GM23338 (cell line): ENCODE measurements at regions not wholly inside any gene's neighbourhood (a gene's known extent, or its start where the extent isn't known, plus 50 kb on each side); places are given as distances from the start of the nearest gene placed in this dataset.

Source experiments
- ATAC-seq: fragments of 200-7000 bp; cut with Tn5 transposase; 3 replicates; pipeline ENCODE4 v1.9.1; 2020
- DNase-seq: peaks from one replicate; pipeline ENCODE4 v3.0.0-alpha.2; 2015; ENCODE audit warnings: low spot score
- H2AFZ ChIP-seq: fragments of 200-600 bp; sonication (generic); 2 replicates; pipeline ENCODE4 v1.8.0; 2016; ENCODE audit warnings: antibody characterized with exemption, mild to moderate bottlenecking, moderate library complexity
- H3F3A ChIP-seq: fragments of 200-600 bp; sonication (generic); replicated peaks from 2 replicates; pipeline ENCODE4 v1.8.0; 2017; ENCODE audit warnings: antibody characterized with exemption, mixed run types, low read depth
- H3K27ac ChIP-seq: fragments of 200-600 bp; sonication (generic); 2 replicates; pipeline ENCODE4 v1.6.1; 2016; ENCODE audit warnings: low read depth
- H3K27me3 ChIP-seq: fragments of 200-600 bp; sonication (generic); 2 replicates; pipeline ENCODE4 v1.8.0; 2016; ENCODE audit warnings: mild to moderate bottlenecking, mixed run types, moderate library complexity; ENCODE audit not compliant: insufficient read depth
- H3K36me3 ChIP-seq: fragments of 200-600 bp; sonication (generic); 2 replicates; pipeline ENCODE4 v1.8.0; 2016; ENCODE audit warnings: mild to moderate bottlenecking; ENCODE audit not compliant: insufficient read depth
- H3K4me1 ChIP-seq: fragments of 200-600 bp; sonication (generic); 2 replicates; pipeline ENCODE4 v1.8.0; 2016; ENCODE audit warnings: mild to moderate bottlenecking, moderate library complexity; ENCODE audit not compliant: insufficient read depth
- H3K4me2 ChIP-seq: fragments of 200-600 bp; sonication (generic); 2 replicates; pipeline ENCODE4 v1.7.1; 2017; ENCODE audit warnings: mixed run types
- H3K4me3 ChIP-seq: fragments of 200-600 bp; sonication (generic); 2 replicates; pipeline ENCODE4 v1.6.1; 2016; ENCODE audit warnings: mixed run types
- H3K79me2 ChIP-seq: fragments of 200-600 bp; sonication (generic); replicated peaks from 2 replicates; pipeline ENCODE4 v1.8.0; 2017; ENCODE audit warnings: mild to moderate bottlenecking; ENCODE audit not compliant: insufficient read depth
- H3K9me2 ChIP-seq: fragments of 200-600 bp; sonication (generic); 2 replicates; pipeline ENCODE4 v1.8.0; 2017; ENCODE audit not compliant: insufficient read depth
- H4K20me1 ChIP-seq: fragments of 200-600 bp; sonication (generic); replicated peaks from 2 replicates; pipeline ENCODE4 v1.8.0; 2017; ENCODE audit warnings: mild to moderate bottlenecking; ENCODE audit not compliant: insufficient read depth
- H3K27ac Mint-ChIP-seq: 2 replicates; pipeline ENCODE4 v1.8.0; 2020; ENCODE audit warnings: inconsistent platforms, mild to moderate bottlenecking, moderate library complexity, mixed read lengths
- H3K27me3 Mint-ChIP-seq: 3 replicates; pipeline ENCODE4 v1.8.0; 2022; ENCODE audit warnings: low read depth, mild to moderate bottlenecking, moderate library complexity, mixed read lengths, inconsistent platforms; ENCODE audit not compliant: insufficient read depth, poor library complexity
- H3K36me3 Mint-ChIP-seq: 3 replicates; pipeline ENCODE4 v1.8.0; 2021; ENCODE audit warnings: low read depth, mild to moderate bottlenecking, inconsistent platforms, moderate library complexity, mixed read lengths
- H3K4me1 Mint-ChIP-seq: 3 replicates; pipeline ENCODE4 v1.8.0; 2020; ENCODE audit warnings: mild to moderate bottlenecking, inconsistent platforms, mixed read lengths
- H3K4me3 Mint-ChIP-seq: 3 replicates; pipeline ENCODE4 v1.8.0; 2021; ENCODE audit warnings: moderate library complexity, mild to moderate bottlenecking, inconsistent platforms, mixed read lengths
- H3K9me3 Mint-ChIP-seq: 3 replicates; pipeline ENCODE4 v1.8.0; 2020; ENCODE audit warnings: moderate library complexity, mild to moderate bottlenecking, inconsistent platforms, mixed read lengths
- CREB1 ChIP-seq: fragments of 250-450 bp; sonication (Bioruptor Pico); IDR thresholded peaks from 2 replicates; pipeline ENCODE4 v1.5.0; 2020; ENCODE audit warnings: low read depth, mild to moderate bottlenecking, moderate library complexity
- ETS1 ChIP-seq: IDR thresholded peaks from 2 replicates; pipeline ENCODE4 v1.6.1; 2016; ENCODE audit warnings: antibody characterized with exemption
- EZH2 ChIP-seq: fragments of 200-600 bp; sonication (generic); IDR thresholded peaks from one replicate; pipeline ENCODE4 v1.8.0; 2017; ENCODE audit warnings: antibody characterized with exemption, mild to moderate bottlenecking, low read depth; ENCODE audit not compliant: unreplicated experiment
- JUNB ChIP-seq: IDR thresholded peaks from one replicate; pipeline ENCODE4 v1.6.1; 2016; ENCODE audit warnings: antibody characterized with exemption; ENCODE audit not compliant: unreplicated experiment
- NANOG ChIP-seq: IDR thresholded peaks from 2 replicates; pipeline ENCODE4 v1.6.1; 2016; ENCODE audit warnings: antibody characterized with exemption, borderline replicate concordance
- POLR2AphosphoS5 ChIP-seq: IDR thresholded peaks from 2 replicates; pipeline ENCODE4 v1.6.1; 2016; ENCODE audit warnings: antibody characterized with exemption, low read depth
- STAT1 ChIP-seq: IDR thresholded peaks from one replicate; pipeline ENCODE4 v1.6.1; 2016; ENCODE audit warnings: antibody characterized with exemption; ENCODE audit not compliant: unreplicated experiment
- ZNF114 ChIP-seq: fragments of 250-450 bp; sonication (Bioruptor Pico); IDR thresholded peaks from 2 replicates; pipeline ENCODE4 v1.5.0; 2020; ENCODE audit warnings: mild to moderate bottlenecking, moderate library complexity
- ZNF331 ChIP-seq: fragments of 250-450 bp; sonication (Bioruptor Pico); IDR thresholded peaks from 2 replicates; pipeline ENCODE4 v1.5.0; 2020; ENCODE audit warnings: low read depth, mild to moderate bottlenecking, moderate library complexity
- ZNF462 ChIP-seq: fragments of 250-450 bp; sonication (Bioruptor Pico); IDR thresholded peaks from 2 replicates; pipeline ENCODE4 v1.5.0; 2020; ENCODE audit warnings: mild to moderate bottlenecking, moderate library complexity
- TF ChIP-seq, protein P1 (sequence below), 2 experiments: fragments of 200-600 bp in 1 of 2; sonication (generic) in 1 of 2; conservative IDR thresholded peaks; 2 replicates each; pipeline versions ENCODE4 v1.5.1 to v1.6.1; 2016 to 2017; ENCODE audit warnings: antibody characterized with exemption in 2 of 2, low read depth in 2 of 2, mild to moderate bottlenecking in 2 of 2, moderate library complexity in 1 of 2
- TF ChIP-seq, protein P2 (sequence below): IDR thresholded peaks from one replicate; pipeline ENCODE4 v1.6.1; 2018; ENCODE audit warnings: antibody characterized with exemption; ENCODE audit not compliant: unreplicated experiment

DNA sequence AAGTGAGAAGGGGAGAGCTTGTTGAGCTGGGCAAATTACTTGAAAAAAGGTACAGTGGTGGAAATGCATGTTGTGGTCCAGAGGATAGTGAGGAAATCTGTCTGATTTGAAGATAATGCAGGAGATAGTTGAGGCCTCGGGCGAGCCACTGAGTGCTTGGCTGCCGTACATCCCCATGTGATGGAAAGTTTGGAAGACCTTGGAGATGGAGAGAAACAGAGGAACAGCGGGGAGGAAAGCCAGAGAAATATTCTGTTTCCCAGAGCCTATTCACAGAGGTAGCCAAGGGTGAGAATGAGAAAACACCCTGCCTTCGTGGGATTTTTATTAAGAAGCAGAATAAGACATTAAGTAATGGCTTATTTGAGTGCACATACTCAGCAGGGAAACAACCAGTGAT, 498.2 kb downstream of the BCL11B start:
- Histone ChIP-seq H3K27ac (no peak overlapping the region), H3K9me2 (peaks cover 10% of the 10 kb centered on the region; the same call in 1 of the 2 replicates), H3K27me3 (no peaks in the 10 kb centered on the region), H3K4me2 (no peak overlapping the region), H3K4me3 (no peak overlapping the region), H3K79me2 (no peaks in the 10 kb centered on the region), H4K20me1 (no peaks in the 10 kb centered on the region), H3K4me1 (no peaks in the 10 kb centered on the region), H3K36me3 (no peaks in the 10 kb centered on the region), H2AFZ (no peak overlapping the region; the same call in 1 of the 2 replicates), H3F3A (no peaks in the 10 kb centered on the region)
- no peak for DNase-seq
- Mint-ChIP-seq H3K27me3 (peaks cover 4% of the 10 kb centered on the region), H3K4me1 (peaks cover 3% of the 10 kb centered on the region; the same call in 1 of the 3 replicates), H3K36me3 (no peaks in the 10 kb centered on the region), H3K4me3 (no peak overlapping the region), H3K27ac (no peak overlapping the region), H3K9me3 (no peaks in the 10 kb centered on the region)
- TF ChIP-seq EZH2 (no peak), ZNF114 (no peak), ZNF331 (CRISPR knock-in tag) (no peak), ETS1 (no peak), CREB1 (CRISPR knock-in tag) (no peak), POLR2AphosphoS5 (no peak), ZNF462 (CRISPR knock-in tag) (no peak), JUNB (no peak), NANOG (no peak), STAT1 (no peak)
- TF ChIP-seq, protein P1, sequence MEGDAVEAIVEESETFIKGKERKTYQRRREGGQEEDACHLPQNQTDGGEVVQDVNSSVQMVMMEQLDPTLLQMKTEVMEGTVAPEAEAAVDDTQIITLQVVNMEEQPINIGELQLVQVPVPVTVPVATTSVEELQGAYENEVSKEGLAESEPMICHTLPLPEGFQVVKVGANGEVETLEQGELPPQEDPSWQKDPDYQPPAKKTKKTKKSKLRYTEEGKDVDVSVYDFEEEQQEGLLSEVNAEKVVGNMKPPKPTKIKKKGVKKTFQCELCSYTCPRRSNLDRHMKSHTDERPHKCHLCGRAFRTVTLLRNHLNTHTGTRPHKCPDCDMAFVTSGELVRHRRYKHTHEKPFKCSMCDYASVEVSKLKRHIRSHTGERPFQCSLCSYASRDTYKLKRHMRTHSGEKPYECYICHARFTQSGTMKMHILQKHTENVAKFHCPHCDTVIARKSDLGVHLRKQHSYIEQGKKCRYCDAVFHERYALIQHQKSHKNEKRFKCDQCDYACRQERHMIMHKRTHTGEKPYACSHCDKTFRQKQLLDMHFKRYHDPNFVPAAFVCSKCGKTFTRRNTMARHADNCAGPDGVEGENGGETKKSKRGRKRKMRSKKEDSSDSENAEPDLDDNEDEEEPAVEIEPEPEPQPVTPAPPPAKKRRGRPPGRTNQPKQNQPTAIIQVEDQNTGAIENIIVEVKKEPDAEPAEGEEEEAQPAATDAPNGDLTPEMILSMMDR (conservative IDR thresholded peaks at IDR 0.05; ENCODE audit: low read depth in 2 of 2): no peak
- TF ChIP-seq, protein P2, sequence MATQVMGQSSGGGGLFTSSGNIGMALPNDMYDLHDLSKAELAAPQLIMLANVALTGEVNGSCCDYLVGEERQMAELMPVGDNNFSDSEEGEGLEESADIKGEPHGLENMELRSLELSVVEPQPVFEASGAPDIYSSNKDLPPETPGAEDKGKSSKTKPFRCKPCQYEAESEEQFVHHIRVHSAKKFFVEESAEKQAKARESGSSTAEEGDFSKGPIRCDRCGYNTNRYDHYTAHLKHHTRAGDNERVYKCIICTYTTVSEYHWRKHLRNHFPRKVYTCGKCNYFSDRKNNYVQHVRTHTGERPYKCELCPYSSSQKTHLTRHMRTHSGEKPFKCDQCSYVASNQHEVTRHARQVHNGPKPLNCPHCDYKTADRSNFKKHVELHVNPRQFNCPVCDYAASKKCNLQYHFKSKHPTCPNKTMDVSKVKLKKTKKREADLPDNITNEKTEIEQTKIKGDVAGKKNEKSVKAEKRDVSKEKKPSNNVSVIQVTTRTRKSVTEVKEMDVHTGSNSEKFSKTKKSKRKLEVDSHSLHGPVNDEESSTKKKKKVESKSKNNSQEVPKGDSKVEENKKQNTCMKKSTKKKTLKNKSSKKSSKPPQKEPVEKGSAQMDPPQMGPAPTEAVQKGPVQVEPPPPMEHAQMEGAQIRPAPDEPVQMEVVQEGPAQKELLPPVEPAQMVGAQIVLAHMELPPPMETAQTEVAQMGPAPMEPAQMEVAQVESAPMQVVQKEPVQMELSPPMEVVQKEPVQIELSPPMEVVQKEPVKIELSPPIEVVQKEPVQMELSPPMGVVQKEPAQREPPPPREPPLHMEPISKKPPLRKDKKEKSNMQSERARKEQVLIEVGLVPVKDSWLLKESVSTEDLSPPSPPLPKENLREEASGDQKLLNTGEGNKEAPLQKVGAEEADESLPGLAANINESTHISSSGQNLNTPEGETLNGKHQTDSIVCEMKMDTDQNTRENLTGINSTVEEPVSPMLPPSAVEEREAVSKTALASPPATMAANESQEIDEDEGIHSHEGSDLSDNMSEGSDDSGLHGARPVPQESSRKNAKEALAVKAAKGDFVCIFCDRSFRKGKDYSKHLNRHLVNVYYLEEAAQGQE: no peak
- ATAC-seq: no peak
